ENCODE measurements at regions not wholly inside any gene's neighbourhood (a gene's known extent, or its start where the extent isn't known, plus 50 kb on each side); places are given as distances from the start of the nearest gene placed in this dataset.

- intact Hi-C loops (cut with micrococcal nuclease) = no loop called here
- WGBS (ENCODE audit: insufficient coverage) = 93% methylated on average over 8 of the region's 10 CpGs
- peaks cover 17% of the 10 kb centered on the region for H3K4me1 Mint-ChIP-seq
These were observed 69.3 kb upstream of the RUNX3 start for GRCh38 chr1:24999426-24999825.

GRCh38 chr1:24998563-24999245, 68.6 kb upstream of the RUNX3 start:
- Mint-ChIP-seq H3K4me3 (peak overlapping the region in 1 of 2 donors; percentile 42), H3K4me1 (peaks cover 20% of the 10 kb centered on the region), H3K27me3 (ENCODE audit: low read depth in 3 of 3) (peaks cover 3 to 12% (median 9%) of the 10 kb centered on the region in 3 donors), H3K9me3 (peaks cover 0 to 8% (median 3%) of the 10 kb centered on the region in 7 donors), H3K27ac (peak overlapping the region in 1 of 7 donors; percentile 30), H3K36me3 (peaks cover 7 to 8% of the 10 kb centered on the region in 2 donors)
- TF ChIP-seq CTCF (IDR thresholded peaks at IDR 0.05) = no peak
- intact Hi-C loops (cut with micrococcal nuclease) = no loop called here
- Histone ChIP-seq H3K27ac (ENCODE audit: low read depth in 1 of 2, low read length in 2 of 2) (no peak overlapping the region), H3K4me2 (replicated peaks; ENCODE audit: extremely low read depth, low read length, poor library complexity, severe bottlenecking) (no peak overlapping the region), H3K4me3 (replicated peaks in 1 of 3; ENCODE audit: low read depth in 2 of 3, low read length in 3 of 3) (no peak overlapping the region), H2AFZ (ENCODE audit: insufficient read depth, low read depth, low read length, poor library complexity, severe bottlenecking) (no peak overlapping the region), H3K9me3 (replicated peaks in 1 of 2; ENCODE audit: control insufficient read depth in 1 of 2, insufficient read depth in 1 of 2, low read length in 2 of 2) (no peaks in the 10 kb centered on the region), H3K27me3 (ENCODE audit: control insufficient read depth in 2 of 2, insufficient read depth in 2 of 2, low read length in 2 of 2) (no peaks in the 10 kb centered on the region), H4K20me1 (ENCODE audit: insufficient read depth, low read length) (no peaks in the 10 kb centered on the region), H3K4me1 (ENCODE audit: control insufficient read depth in 1 of 2, insufficient read depth in 2 of 2, low read length in 2 of 2) (peaks cover 9% of the 10 kb centered on the region in 2 donors), H3K9ac (ENCODE audit: insufficient read depth, low read length, poor library complexity, severe bottlenecking) (no peak overlapping the region), H3K79me2 (ENCODE audit: insufficient read depth, low read length) (no peaks in the 10 kb centered on the region), H3K36me3 (replicated peaks in 1 of 2; ENCODE audit: control insufficient read depth in 1 of 2, insufficient read depth in 2 of 2, low read length in 2 of 2) (no peaks in the 10 kb centered on the region)
- 89% methylated on average over 11 of the region's 12 CpGs for WGBS (ENCODE audit: insufficient coverage)
- DNase-seq = no peak

More at GRCh38 chr1:24999426-24999825, 69.3 kb upstream of the RUNX3 start:
- Mint-ChIP-seq H3K27ac (peak overlapping the region in 2 of 7 donors; percentile 6 to 21), H3K36me3 (peaks cover 7 to 8% of the 10 kb centered on the region in 2 donors), H3K9me3 (peaks cover 0 to 8% (median 3%) of the 10 kb centered on the region in 7 donors), H3K4me3 (peak overlapping the region in 1 of 2 donors; percentile 2), H3K27me3 (ENCODE audit: low read depth in 3 of 3) (peaks cover 3 to 12% (median 9%) of the 10 kb centered on the region in 3 donors)
- H3K9me3 ChIP-seq (replicated peaks in 1 of 2; ENCODE audit: control insufficient read depth in 1 of 2, insufficient read depth in 1 of 2, low read length in 2 of 2) = no peaks in the 10 kb centered on the region
- DNase-seq = no peak
- H3K9ac ChIP-seq (ENCODE audit: insufficient read depth, low read length, poor library complexity, severe bottlenecking) = no peak overlapping the region
- no peak overlapping the region for H2AFZ ChIP-seq (ENCODE audit: insufficient read depth, low read depth, low read length, poor library complexity, severe bottlenecking)
- no peak for TF ChIP-seq CTCF (IDR thresholded peaks at IDR 0.05)
- no peaks in the 10 kb centered on the region for H3K36me3 ChIP-seq (replicated peaks in 1 of 2; ENCODE audit: control insufficient read depth in 1 of 2, insufficient read depth in 2 of 2, low read length in 2 of 2)
- no peak overlapping the region for H3K4me2 ChIP-seq (replicated peaks; ENCODE audit: extremely low read depth, low read length, poor library complexity, severe bottlenecking)
- H3K27ac ChIP-seq (ENCODE audit: low read depth in 1 of 2, low read length in 2 of 2) = no peak overlapping the region
- no peak overlapping the region for H3K4me3 ChIP-seq (replicated peaks in 1 of 3; ENCODE audit: low read depth in 2 of 3, low read length in 3 of 3)
- H3K4me1 ChIP-seq (ENCODE audit: control insufficient read depth in 1 of 2, insufficient read depth in 2 of 2, low read length in 2 of 2) = peaks cover 9% of the 10 kb centered on the region in 2 donors
- no peaks in the 10 kb centered on the region for H4K20me1 ChIP-seq (ENCODE audit: insufficient read depth, low read length)
- H3K79me2 ChIP-seq (ENCODE audit: insufficient read depth, low read length) = no peaks in the 10 kb centered on the region
- no peaks in the 10 kb centered on the region for H3K27me3 ChIP-seq (ENCODE audit: control insufficient read depth in 2 of 2, insufficient read depth in 2 of 2, low read length in 2 of 2)
